Endothelial cell of umbilical vein (primary cell): ENCODE measurements at regions not wholly inside any gene's neighbourhood (a gene's known extent, or its start where the extent isn't known, plus 50 kb on each side); places are given as distances from the start of the nearest gene placed in this dataset.

Experiments used
- BruUV-seq: library from RNA; stranded (reverse); fragments of 400-500 nt; replicated peaks from 2 replicates; lab custom pipeline; 2021; lab: Mats Ljungman, UMichigan
- CTCF ChIA-PET: fragments of 300-600, 350-600 bp; sonication (Branson Sonifier 250); formaldehyde crosslinking; loops from one replicate; lab custom pipeline; 2021; ENCODE audit warnings: antibody characterized with exemption, inconsistent platforms; lab: Charles Lee
- POLR2A ChIA-PET: fragments of 300-600, 350-600 bp; sonication (Branson Sonifier 250); formaldehyde crosslinking; loops from one replicate; lab custom pipeline; 2021; ENCODE audit warnings: antibody characterized with exemption, inconsistent platforms; lab: Charles Lee
- DNase-seq: peaks from one replicate; pipeline ENCODE4 v3.0.0-alpha.2; 2011; ENCODE audit warnings: low read depth, low spot score
- FAIRE-seq: peaks from 2 replicates; lab custom pipeline; 2011; peaks lifted over from hg19 to GRCh38; lab: Jason Lieb, UNC
- H2AFZ ChIP-seq: 2 replicates; pipeline ENCODE4 v1.6.0; 2012; ENCODE audit warnings: low read depth, low read length, control low read depth, inconsistent platforms
- H3K27ac ChIP-seq: 2 replicates; pipeline ENCODE4 v1.5.1; 2011; ENCODE audit warnings: low read depth, mild to moderate bottlenecking, control low read depth, low read length, moderate library complexity; ENCODE audit not compliant: insufficient read depth
- H3K27me3 ChIP-seq, 2 experiments: 2 replicates each; pipeline versions ENCODE4 v1.6.0 to v1.6.1; 2011; ENCODE audit warnings: low read length in 2 of 2, mixed read lengths in 1 of 2; ENCODE audit not compliant: control insufficient read depth in 2 of 2, insufficient read depth in 2 of 2
- H3K36me3 ChIP-seq, 2 experiments: 2 replicates in 1 of 2; 3 replicates in 1 of 2; pipeline ENCODE4 v1.5.1; 2011; ENCODE audit warnings: low read length in 2 of 2, mild to moderate bottlenecking in 1 of 2, moderate library complexity in 1 of 2; ENCODE audit not compliant: control insufficient read depth in 2 of 2, insufficient read depth in 2 of 2; ENCODE audit errors: extremely low read depth in 1 of 2
- H3K4me1 ChIP-seq: 3 replicates; pipeline ENCODE4 v1.5.1; 2011; ENCODE audit warnings: mild to moderate bottlenecking, low read length; ENCODE audit not compliant: control insufficient read depth, insufficient read depth; ENCODE audit errors: extremely low read depth
- H3K4me2 ChIP-seq: 2 replicates; pipeline ENCODE4 v1.6.1; 2011; ENCODE audit warnings: low read length, control low read depth, mixed read lengths; ENCODE audit not compliant: insufficient read depth
- H3K4me3 ChIP-seq, 3 experiments: fragments of 200-600 bp in 1 of 3; sonication (generic), shearing (Covaris generic) in 1 of 3; replicated peaks in 1 of 3; 2 replicates each; pipeline ENCODE4 v1.5.1; 2011 to 2016; ENCODE audit warnings: control low read depth in 3 of 3, low read length in 3 of 3, mild to moderate bottlenecking in 2 of 3, inconsistent platforms in 1 of 3, low read depth in 1 of 3, moderate library complexity in 1 of 3; ENCODE audit not compliant: insufficient read depth in 1 of 3
- H3K79me2 ChIP-seq: 2 replicates; pipeline ENCODE4 v1.6.0; 2012; ENCODE audit warnings: low read length, inconsistent platforms; ENCODE audit not compliant: control insufficient read depth, insufficient read depth
- H3K9ac ChIP-seq: replicated peaks from 2 replicates; pipeline ENCODE3; 2011; ENCODE audit warnings: low read length, control low read depth; ENCODE audit not compliant: insufficient read depth; ENCODE audit errors: extremely low read depth
- H3K9me1 ChIP-seq: replicated peaks from 3 replicates; pipeline ENCODE4 v1.6.0; 2011; ENCODE audit warnings: mild to moderate bottlenecking, low read length; ENCODE audit not compliant: control insufficient read depth, insufficient read depth; ENCODE audit errors: extremely low read depth
- H3K9me3 ChIP-seq: replicated peaks from 2 replicates; pipeline ENCODE4 v1.5.1; 2012; ENCODE audit warnings: low read length, inconsistent platforms; ENCODE audit not compliant: control insufficient read depth, insufficient read depth
- H4K20me1 ChIP-seq: replicated peaks from 2 replicates; pipeline ENCODE3; 2011; ENCODE audit warnings: mild to moderate bottlenecking, low read length; ENCODE audit not compliant: control insufficient read depth, insufficient read depth; ENCODE audit errors: extremely low read depth
- EZH2 ChIP-seq: IDR thresholded peaks from 2 replicates; pipeline ENCODE4 v1.6.1; 2012; ENCODE audit warnings: borderline replicate concordance, low read depth, mild to moderate bottlenecking, moderate library complexity, low read length, inconsistent platforms; ENCODE audit not compliant: severe bottlenecking
- FOS ChIP-seq: IDR thresholded peaks from 2 replicates; pipeline ENCODE4 v1.6.1; 2011; ENCODE audit warnings: mild to moderate bottlenecking, low read length, moderate library complexity, borderline replicate concordance; ENCODE audit not compliant: insufficient read depth
- GATA2 ChIP-seq: IDR thresholded peaks from 2 replicates; pipeline ENCODE4 v1.7.0; 2011; ENCODE audit warnings: low read depth, mild to moderate bottlenecking, moderate library complexity, mixed read lengths, low read length; ENCODE audit not compliant: insufficient read length, insufficient read depth
- JUN ChIP-seq: IDR thresholded peaks from 2 replicates; pipeline ENCODE4 v1.6.1; 2011; ENCODE audit warnings: borderline replicate concordance, low read depth; ENCODE audit not compliant: insufficient read length, insufficient read depth
- MYC ChIP-seq: IDR thresholded peaks from one replicate; pipeline ENCODE4 v1.6.1; 2011; ENCODE audit warnings: mild to moderate bottlenecking, low read depth, low read length
- POLR2A ChIP-seq: IDR thresholded peaks from 2 replicates; pipeline ENCODE4 v1.6.1; 2012; ENCODE audit warnings: low read depth, mild to moderate bottlenecking, control low read depth, low read length
- POLR2AphosphoS5 ChIP-seq: IDR thresholded peaks from 2 replicates; pipeline ENCODE4 v1.6.1; 2012; ENCODE audit warnings: low read depth, mild to moderate bottlenecking, control low read depth, low read length, moderate library complexity; ENCODE audit not compliant: insufficient read depth
- dilution Hi-C: fragments of 300-500 bp; cut with MboI; formaldehyde crosslinking; loops from one replicate; pipeline ENCODE4 v1.15.0; 2019; ENCODE audit warnings: low sequenced_read_pairs; ENCODE audit not compliant: extremely low pct_ligation_motif_present
- intact Hi-C: fragments of 100-400 bp; cut with micrococcal nuclease; formaldehyde crosslinking; loops from one replicate; pipeline ENCODE4 v1.10.0; 2022
- TF ChIP-seq, protein P1 (sequence below), 2 donors: IDR thresholded peaks; 1 replicate in 1 of 2; 2 replicates in 1 of 2; pipeline ENCODE4 v1.5.1; 2011; ENCODE audit warnings: low read length in 2 of 2, mild to moderate bottlenecking in 2 of 2, moderate library complexity in 2 of 2, control low read depth in 1 of 2, inconsistent platforms in 1 of 2, low read depth in 1 of 2; ENCODE audit not compliant: insufficient read depth in 1 of 2; ENCODE audit errors: extremely low read depth in 1 of 2
- TF ChIP-seq, protein P2 (sequence below): IDR thresholded peaks from 2 replicates; pipeline ENCODE4 v1.6.1; 2011; ENCODE audit not compliant: insufficient read depth, insufficient read length

DNA sequence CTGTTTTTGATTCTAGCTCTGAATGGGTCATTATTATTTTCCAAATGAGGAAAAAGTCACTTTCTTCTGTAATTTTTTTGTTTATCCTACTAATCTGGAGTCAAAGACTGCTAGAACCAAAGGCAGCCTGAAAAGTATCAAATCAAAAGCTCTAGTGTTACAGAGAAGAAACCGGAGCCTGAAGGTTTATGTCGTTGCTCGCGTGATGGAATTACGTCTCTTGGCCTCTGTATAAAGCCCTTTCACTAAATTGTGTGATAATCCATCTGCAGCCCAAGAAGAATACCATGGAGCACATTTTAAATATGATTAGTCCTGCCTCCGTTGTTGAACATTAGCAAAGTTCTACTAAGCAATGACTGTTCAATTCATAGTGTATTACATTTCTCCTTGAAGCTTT is 738.6 kb downstream of the C6orf118 start:
- no peaks in the 10 kb centered on the region for H3K79me2 ChIP-seq
- H3K4me1 ChIP-seq = no peaks in the 10 kb centered on the region
- H3K27ac ChIP-seq = no peak overlapping the region
- FAIRE-seq (no peak), DNase-seq (no peak)
- no peaks in the 10 kb centered on the region for H3K36me3 ChIP-seq
- H4K20me1 ChIP-seq = no peaks in the 10 kb centered on the region
- ChIA-PET POLR2A (no interaction called here), CTCF (no interaction called here)
- H2AFZ ChIP-seq = no peak overlapping the region
- H3K4me2 ChIP-seq = no peak overlapping the region
- no peaks in the 10 kb centered on the region for H3K9me3 ChIP-seq
- H3K9me1 ChIP-seq = no peaks in the 10 kb centered on the region
- TF ChIP-seq, protein P1, sequence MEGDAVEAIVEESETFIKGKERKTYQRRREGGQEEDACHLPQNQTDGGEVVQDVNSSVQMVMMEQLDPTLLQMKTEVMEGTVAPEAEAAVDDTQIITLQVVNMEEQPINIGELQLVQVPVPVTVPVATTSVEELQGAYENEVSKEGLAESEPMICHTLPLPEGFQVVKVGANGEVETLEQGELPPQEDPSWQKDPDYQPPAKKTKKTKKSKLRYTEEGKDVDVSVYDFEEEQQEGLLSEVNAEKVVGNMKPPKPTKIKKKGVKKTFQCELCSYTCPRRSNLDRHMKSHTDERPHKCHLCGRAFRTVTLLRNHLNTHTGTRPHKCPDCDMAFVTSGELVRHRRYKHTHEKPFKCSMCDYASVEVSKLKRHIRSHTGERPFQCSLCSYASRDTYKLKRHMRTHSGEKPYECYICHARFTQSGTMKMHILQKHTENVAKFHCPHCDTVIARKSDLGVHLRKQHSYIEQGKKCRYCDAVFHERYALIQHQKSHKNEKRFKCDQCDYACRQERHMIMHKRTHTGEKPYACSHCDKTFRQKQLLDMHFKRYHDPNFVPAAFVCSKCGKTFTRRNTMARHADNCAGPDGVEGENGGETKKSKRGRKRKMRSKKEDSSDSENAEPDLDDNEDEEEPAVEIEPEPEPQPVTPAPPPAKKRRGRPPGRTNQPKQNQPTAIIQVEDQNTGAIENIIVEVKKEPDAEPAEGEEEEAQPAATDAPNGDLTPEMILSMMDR (IDR thresholded peaks at IDR 0.05; ENCODE audit: extremely low read depth in 1 of 2, insufficient read depth in 1 of 2, low read depth in 1 of 2, low read length in 2 of 2) = no peak
- TF ChIP-seq POLR2AphosphoS5 (no peak), JUN (no peak), POLR2A (no peak)
- no peak overlapping the region for H3K9ac ChIP-seq
- BruUV-seq = no TSS peak
- H3K4me3 ChIP-seq = no peak overlapping the region
- intact Hi-C loops = no loop called here
- no peaks in the 10 kb centered on the region for H3K27me3 ChIP-seq
- dilution Hi-C loops = no loop called here

DNA sequence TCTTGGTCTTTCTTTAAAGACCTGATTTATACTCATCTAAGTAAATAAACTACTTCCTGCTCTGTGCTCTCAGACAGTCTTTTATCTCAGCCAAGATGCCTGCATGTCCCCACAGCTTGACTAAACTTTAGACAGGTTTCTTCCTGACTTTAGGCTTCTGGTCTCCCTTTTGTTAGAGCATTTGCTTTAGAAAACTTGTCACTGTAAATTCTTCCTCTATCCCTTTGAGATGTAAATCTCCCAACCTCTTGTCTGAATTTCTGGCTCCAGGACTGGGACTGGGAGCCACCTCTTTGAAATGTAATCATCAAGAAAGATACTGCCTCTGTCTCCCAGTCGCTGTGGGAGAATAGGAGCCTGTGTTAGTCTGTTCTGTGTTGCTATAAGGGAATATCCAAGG is 739.9 kb downstream of the C6orf118 start:
- TF ChIP-seq EZH2 (no peak), POLR2A (no peak), FOS (no peak), MYC (no peak), GATA2 (no peak), POLR2AphosphoS5 (no peak), JUN (no peak)
- TF ChIP-seq, protein P1 (IDR thresholded peaks at IDR 0.05; ENCODE audit: extremely low read depth in 1 of 2, insufficient read depth in 1 of 2, low read depth in 1 of 2, low read length in 2 of 2) = no peak
- TF ChIP-seq, protein P2, sequence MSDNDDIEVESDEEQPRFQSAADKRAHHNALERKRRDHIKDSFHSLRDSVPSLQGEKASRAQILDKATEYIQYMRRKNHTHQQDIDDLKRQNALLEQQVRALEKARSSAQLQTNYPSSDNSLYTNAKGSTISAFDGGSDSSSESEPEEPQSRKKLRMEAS = no peak
- H3K9me3 ChIP-seq = no peaks in the 10 kb centered on the region
- no peak overlapping the region for H3K27ac ChIP-seq
- ChIA-PET POLR2A (no interaction called here), CTCF (no interaction called here)
- H3K36me3 ChIP-seq = no peaks in the 10 kb centered on the region
- H2AFZ ChIP-seq = no peak overlapping the region
- H3K4me1 ChIP-seq = no peaks in the 10 kb centered on the region
- DNase-seq (no peak), FAIRE-seq (no peak)
- no TSS peak for BruUV-seq
- no peak overlapping the region for H3K9ac ChIP-seq
- no peak overlapping the region for H3K4me3 ChIP-seq
- H4K20me1 ChIP-seq = no peaks in the 10 kb centered on the region
- intact Hi-C loops = no loop called here
- no peak overlapping the region for H3K4me2 ChIP-seq
- no peaks in the 10 kb centered on the region for H3K79me2 ChIP-seq
- H3K27me3 ChIP-seq = no peaks in the 10 kb centered on the region
- no peaks in the 10 kb centered on the region for H3K9me1 ChIP-seq
- dilution Hi-C loops = no loop called here
